ENCODE measurements at regions not wholly inside any gene's neighbourhood (a gene's known extent, or its start where the extent isn't known, plus 50 kb on each side); places are given as distances from the start of the nearest gene placed in this dataset.
"Not testable (repeated sequence)": the region's sequence is repeated elsewhere in the genome, so short reads cannot be mapped to it uniquely, and the experiment has no call there.

- Histone ChIP-seq H3K36me3 (ENCODE audit: control insufficient read depth, low read length) (no peaks in the 10 kb centered on the region), H3K27ac (ENCODE audit: low read depth, low read length) (no peak overlapping the region), H3F3A (ENCODE audit: control insufficient read depth, insufficient read depth) (no peaks in the 10 kb centered on the region), H3K9me3 (ENCODE audit: control insufficient read depth, insufficient read depth, low read length) (no peaks in the 10 kb centered on the region), H4K20me1 (ENCODE audit: control insufficient read depth, insufficient read depth, low read depth, low read length) (no peaks in the 10 kb centered on the region), H3K4me2 (ENCODE audit: low read length) (no peak overlapping the region), H3K4me3 (ENCODE audit: low read length) (no peak overlapping the region), H3K4me1 (ENCODE audit: control insufficient read depth, low read length) (peaks cover 52% of the 10 kb centered on the region), H3K79me2 (ENCODE audit: control insufficient read depth, low read length) (no peaks in the 10 kb centered on the region), H3K9me2 (replicated peaks; ENCODE audit: control insufficient read depth, low read length) (no peaks in the 10 kb centered on the region), H3K27me3 (ENCODE audit: control insufficient read depth, low read length) (no peaks in the 10 kb centered on the region)
- TF ChIP-seq EZH2phosphoT487 (IDR thresholded peaks at IDR 0.05; ENCODE audit: borderline replicate concordance, low read length) (no peak), CTCF (IDR thresholded peaks at IDR 0.05; ENCODE audit: low read depth, low read length, poor library complexity, severe bottlenecking) (no peak)
Measured at GRCh38 chr6:15909290-15910070, 219.4 kb upstream of the MYLIP start.

- no peaks in the 10 kb centered on the region for H4K20me1 ChIP-seq (ENCODE audit: control insufficient read depth, insufficient read depth, low read depth, low read length)
- no peaks in the 10 kb centered on the region for H3K79me2 ChIP-seq (ENCODE audit: control insufficient read depth, low read length)
- H3K4me2 ChIP-seq (ENCODE audit: low read length) = no peak overlapping the region
- TF ChIP-seq EZH2phosphoT487 (IDR thresholded peaks at IDR 0.05; ENCODE audit: borderline replicate concordance, low read length) (no peak), CTCF (IDR thresholded peaks at IDR 0.05; ENCODE audit: low read depth, low read length, poor library complexity, severe bottlenecking) (no peak)
- no peaks in the 10 kb centered on the region for H3K9me2 ChIP-seq (replicated peaks; ENCODE audit: control insufficient read depth, low read length)
- H3K27ac ChIP-seq (ENCODE audit: low read depth, low read length) = no peak overlapping the region
- no peaks in the 10 kb centered on the region for H3K27me3 ChIP-seq (ENCODE audit: control insufficient read depth, low read length)
- peaks cover 58% of the 10 kb centered on the region for H3K4me1 ChIP-seq (ENCODE audit: control insufficient read depth, low read length)
- H3K36me3 ChIP-seq (ENCODE audit: control insufficient read depth, low read length) = no peaks in the 10 kb centered on the region
- H3K9me3 ChIP-seq (ENCODE audit: control insufficient read depth, insufficient read depth, low read length) = no peaks in the 10 kb centered on the region
- no peaks in the 10 kb centered on the region for H3F3A ChIP-seq (ENCODE audit: control insufficient read depth, insufficient read depth)
- H3K4me3 ChIP-seq (ENCODE audit: low read length) = no peak overlapping the region
Measured at GRCh38 chr6:15908871-15909270, 220.0 kb upstream of the MYLIP start.

GRCh38 chr6:15907914-15908518, 220.9 kb upstream of the MYLIP start:
- Histone ChIP-seq H3K79me2 (ENCODE audit: control insufficient read depth, low read length) (no peaks in the 10 kb centered on the region), H3K27me3 (ENCODE audit: control insufficient read depth, low read length) (no peaks in the 10 kb centered on the region), H3K27ac (ENCODE audit: low read depth, low read length) (no peak overlapping the region), H3K4me1 (ENCODE audit: control insufficient read depth, low read length) (peaks cover 65% of the 10 kb centered on the region), H3K9me3 (ENCODE audit: control insufficient read depth, insufficient read depth, low read length) (no peaks in the 10 kb centered on the region), H3K36me3 (ENCODE audit: control insufficient read depth, low read length) (no peaks in the 10 kb centered on the region), H3K4me3 (ENCODE audit: low read length) (no peak overlapping the region), H3K4me2 (ENCODE audit: low read length) (no peak overlapping the region), H4K20me1 (ENCODE audit: control insufficient read depth, insufficient read depth, low read depth, low read length) (no peaks in the 10 kb centered on the region), H3K9me2 (replicated peaks; ENCODE audit: control insufficient read depth, low read length) (no peaks in the 10 kb centered on the region), H3F3A (ENCODE audit: control insufficient read depth, insufficient read depth) (peaks cover 2% of the 10 kb centered on the region; the same call in 1 of the 2 replicates)
- TF ChIP-seq CTCF (IDR thresholded peaks at IDR 0.05; ENCODE audit: low read depth, low read length, poor library complexity, severe bottlenecking) (no peak), EZH2phosphoT487 (IDR thresholded peaks at IDR 0.05; ENCODE audit: borderline replicate concordance, low read length) (no peak)

GRCh38 chr6:15907220-15907913, 221.5 kb upstream of the MYLIP start:
- H3K4me1 ChIP-seq (ENCODE audit: control insufficient read depth, low read length) = peaks cover 65% of the 10 kb centered on the region
- not testable (repeated sequence) for H3K9me2 ChIP-seq (replicated peaks; ENCODE audit: control insufficient read depth, low read length); H3K4me3 ChIP-seq (ENCODE audit: low read length); H3K4me2 ChIP-seq (ENCODE audit: low read length); H3K27me3 ChIP-seq (ENCODE audit: control insufficient read depth, low read length); H3K9me3 ChIP-seq (ENCODE audit: control insufficient read depth, insufficient read depth, low read length); H4K20me1 ChIP-seq (ENCODE audit: control insufficient read depth, insufficient read depth, low read depth, low read length); H3K27ac ChIP-seq (ENCODE audit: low read depth, low read length); H3K79me2 ChIP-seq (ENCODE audit: control insufficient read depth, low read length); H3F3A ChIP-seq (ENCODE audit: control insufficient read depth, insufficient read depth); H3K36me3 ChIP-seq (ENCODE audit: control insufficient read depth, low read length)

Data from DOHH2 (cell line).